H1 (cell line): ENCODE measurements at regions not wholly inside any gene's neighbourhood (a gene's known extent, or its start where the extent isn't known, plus 50 kb on each side); places are given as distances from the start of the nearest gene placed in this dataset.

Experiments used
- CTCF ChIA-PET: fragments of 300-600 bp; sonication (Branson Sonifier 250); formaldehyde crosslinking; loops from one replicate; lab custom pipeline; 2021; ENCODE audit not compliant: partially characterized antibody; lab: Charles Lee
- POLR2A ChIA-PET: fragments of 300-600 bp; sonication (Branson Sonifier 250); formaldehyde crosslinking; loops from one replicate; lab custom pipeline; 2021; ENCODE audit warnings: inconsistent platforms; ENCODE audit not compliant: partially characterized antibody; lab: Charles Lee
- DNase-seq, 2 experiments: peaks; one replicate each; pipeline versions ENCODE4 v3.0.0 to v3.0.0-alpha.2; 2010 to 2022; ENCODE audit warnings: low spot score in 2 of 2, low read depth in 1 of 2, mixed read lengths in 1 of 2
- FAIRE-seq: peaks from 2 replicates; lab custom pipeline; 2011; peaks lifted over from hg19 to GRCh38; lab: Jason Lieb, UNC
- H2AFZ ChIP-seq: 2 replicates; pipeline ENCODE4 v1.8.1; 2012; ENCODE audit warnings: low read length, inconsistent platforms
- H2AK5ac ChIP-seq: 2 replicates; pipeline ENCODE4 v1.6.1; 2013; ENCODE audit warnings: low read depth, low read length
- H2BK120ac ChIP-seq: replicated peaks from 2 replicates; pipeline ENCODE3; 2013; ENCODE audit warnings: low read depth, low read length, inconsistent platforms
- H2BK12ac ChIP-seq: 2 replicates; pipeline ENCODE4 v1.6.1; 2013; ENCODE audit warnings: low read depth, low read length
- H2BK15ac ChIP-seq: 2 replicates; pipeline ENCODE4 v1.6.1; 2013; ENCODE audit warnings: low read length
- H2BK20ac ChIP-seq: 2 replicates; pipeline ENCODE4 v1.6.1; 2013; ENCODE audit warnings: low read length
- H2BK5ac ChIP-seq: 2 replicates; pipeline ENCODE4 v1.6.1; 2013; ENCODE audit warnings: low read depth, low read length
- H3K14ac ChIP-seq: 2 replicates; pipeline ENCODE4 v1.6.1; 2013; ENCODE audit warnings: inconsistent platforms; ENCODE audit not compliant: insufficient read length
- H3K18ac ChIP-seq: 2 replicates; pipeline ENCODE4 v1.6.1; 2013; ENCODE audit warnings: low read length; ENCODE audit errors: extremely low read depth
- H3K23ac ChIP-seq: 2 replicates; pipeline ENCODE4 v1.6.1; 2013; ENCODE audit warnings: inconsistent platforms; ENCODE audit not compliant: insufficient read length
- H3K23me2 ChIP-seq: 2 replicates; pipeline ENCODE4 v1.6.1; 2013; ENCODE audit warnings: low read depth, low read length
- H3K27ac ChIP-seq: 2 replicates; pipeline ENCODE4 v1.6.1; 2011; ENCODE audit warnings: low read depth, low read length, inconsistent platforms
- H3K27me3 ChIP-seq, 4 experiments: replicated peaks in 1 of 4; 1 replicate in 1 of 4; 2 replicates in 3 of 4; pipeline versions ENCODE4 v1.6.1 to v1.8.1; 2011 to 2013; ENCODE audit warnings: low read length in 3 of 4, mild to moderate bottlenecking in 3 of 4, inconsistent platforms in 2 of 4, mixed read lengths in 2 of 4, moderate library complexity in 1 of 4; ENCODE audit not compliant: control insufficient read depth in 3 of 4, insufficient read depth in 3 of 4; ENCODE audit errors: extremely low read depth in 1 of 4
- H3K36me3 ChIP-seq, 4 experiments: 2 replicates each; pipeline versions ENCODE4 v1.6.1 to v1.8.1; 2011 to 2013; ENCODE audit warnings: mild to moderate bottlenecking in 4 of 4, low read length in 3 of 4, moderate library complexity in 2 of 4, control low read depth in 1 of 4, inconsistent platforms in 1 of 4; ENCODE audit not compliant: insufficient read depth in 4 of 4, control insufficient read depth in 2 of 4
- H3K4ac ChIP-seq: replicated peaks from 2 replicates; pipeline ENCODE3; 2013; ENCODE audit warnings: low read length, low read depth, mixed read lengths, inconsistent platforms; ENCODE audit not compliant: insufficient read length
- H3K4me1 ChIP-seq, 4 experiments: replicated peaks in 1 of 4; 1 replicate in 1 of 4; 2 replicates in 3 of 4; pipeline versions ENCODE4 v1.6.1 to v1.8.1; 2011 to 2013; ENCODE audit warnings: low read length in 3 of 4, inconsistent platforms in 2 of 4, mixed read lengths in 1 of 4; ENCODE audit not compliant: insufficient read depth in 4 of 4, control insufficient read depth in 3 of 4
- H3K4me2 ChIP-seq, 2 experiments: 2 replicates each; pipeline versions ENCODE4 v1.6.1 to v1.8.1; 2011 to 2013; ENCODE audit warnings: low read depth in 2 of 2, low read length in 2 of 2, control low read depth in 1 of 2, inconsistent platforms in 1 of 2, mild to moderate bottlenecking in 1 of 2; ENCODE audit not compliant: insufficient read depth in 1 of 2
- H3K4me3 ChIP-seq, 4 experiments: fragments of 200-600, 300-600 bp in 1 of 4; sonication (generic), shearing (Covaris generic), sonication (Bioruptor Twin) in 1 of 4; 2 replicates each; pipeline versions ENCODE4 v1.5.1 to v1.8.1; 2011 to 2016; ENCODE audit warnings: low read length in 4 of 4, low read depth in 3 of 4, control low read depth in 2 of 4, inconsistent platforms in 2 of 4, mild to moderate bottlenecking in 2 of 4, mixed read lengths in 1 of 4, moderate library complexity in 1 of 4; ENCODE audit not compliant: insufficient read depth in 2 of 4; ENCODE audit errors: extremely low read depth in 1 of 4
- H3K56ac ChIP-seq: replicated peaks from 2 replicates; pipeline ENCODE3; 2013; ENCODE audit warnings: low read depth, mild to moderate bottlenecking, mixed read lengths, low read length, inconsistent platforms; ENCODE audit not compliant: insufficient read length
- H3K79me1 ChIP-seq: 2 replicates; pipeline ENCODE4 v1.6.1; 2013; ENCODE audit warnings: low read depth, low read length, control low read depth
- H3K79me2 ChIP-seq, 2 experiments: 2 replicates each; pipeline versions ENCODE4 v1.6.1 to v1.8.1; 2012 to 2013; ENCODE audit warnings: low read length in 2 of 2, mild to moderate bottlenecking in 2 of 2, inconsistent platforms in 1 of 2; ENCODE audit not compliant: insufficient read depth in 2 of 2, control insufficient read depth in 1 of 2
- H3K9ac ChIP-seq, 4 experiments: replicated peaks in 1 of 4; 1 replicate in 1 of 4; 2 replicates in 3 of 4; pipeline versions ENCODE4 v1.6.1 to v1.8.1; 2011 to 2013; ENCODE audit warnings: low read depth in 3 of 4, low read length in 3 of 4, control low read depth in 2 of 4, mild to moderate bottlenecking in 2 of 4, moderate library complexity in 2 of 4, inconsistent platforms in 1 of 4; ENCODE audit errors: extremely low read depth in 1 of 4
- H3K9me3 ChIP-seq, 2 experiments: 2 replicates each; pipeline versions ENCODE4 v1.6.1 to v1.8.1; 2012 to 2013; ENCODE audit warnings: mild to moderate bottlenecking in 2 of 2, moderate library complexity in 2 of 2, control low read depth in 1 of 2, inconsistent platforms in 1 of 2, low read depth in 1 of 2, low read length in 1 of 2, mixed read lengths in 1 of 2; ENCODE audit not compliant: insufficient read depth in 2 of 2
- H4K20me1 ChIP-seq, 2 experiments: replicated peaks in 1 of 2; 2 replicates each; pipeline versions ENCODE3 to v1.8.1; 2011 to 2013; ENCODE audit warnings: inconsistent platforms in 2 of 2, low read length in 2 of 2, mild to moderate bottlenecking in 1 of 2; ENCODE audit not compliant: insufficient read depth in 2 of 2, control insufficient read depth in 1 of 2
- H4K5ac ChIP-seq: 2 replicates; pipeline ENCODE4 v1.6.1; 2013; ENCODE audit warnings: low read length, low read depth, mixed read lengths, inconsistent platforms; ENCODE audit not compliant: insufficient read length
- H4K8ac ChIP-seq: 2 replicates; pipeline ENCODE4 v1.8.0; 2013; ENCODE audit warnings: mild to moderate bottlenecking, moderate library complexity, low read length, inconsistent platforms; ENCODE audit not compliant: insufficient read depth; ENCODE audit errors: extremely low read depth
- H4K91ac ChIP-seq: replicated peaks from 2 replicates; pipeline ENCODE3; 2013; ENCODE audit warnings: low read length, mixed read lengths, inconsistent platforms; ENCODE audit not compliant: insufficient read length
- ATF3 ChIP-seq: IDR thresholded peaks from 2 replicates; pipeline ENCODE4 v1.6.1; 2011; ENCODE audit warnings: low read depth, mild to moderate bottlenecking, low read length; ENCODE audit not compliant: insufficient read depth
- BCL11A ChIP-seq, 2 experiments: IDR thresholded peaks; one replicate each; pipeline ENCODE4 v1.6.1; 2011; ENCODE audit warnings: low read depth in 2 of 2, low read length in 2 of 2, mild to moderate bottlenecking in 2 of 2
- EP300 ChIP-seq, 2 experiments: IDR thresholded peaks; 1 replicate in 1 of 2; 2 replicates in 1 of 2; pipeline ENCODE4 v1.6.1; 2011 to 2012; ENCODE audit warnings: low read depth in 2 of 2, low read length in 2 of 2, mild to moderate bottlenecking in 2 of 2, borderline replicate concordance in 1 of 2, inconsistent platforms in 1 of 2, moderate library complexity in 1 of 2
- HDAC2 ChIP-seq, 2 experiments: fragments of 300-600 bp in 1 of 2; sonication (generic) in 1 of 2; IDR thresholded peaks; 2 replicates each; pipeline ENCODE4 v1.6.1; 2011 to 2012; ENCODE audit warnings: low read depth in 2 of 2, low read length in 2 of 2, mild to moderate bottlenecking in 2 of 2, moderate library complexity in 2 of 2, borderline replicate concordance in 1 of 2, inconsistent platforms in 1 of 2
- KDM1A ChIP-seq: fragments of 200-600, 300-600 bp; sonication (generic); IDR thresholded peaks from 2 replicates; pipeline ENCODE4 v1.7.1; 2016; ENCODE audit warnings: mild to moderate bottlenecking, low read length, borderline replicate concordance
- KDM5A ChIP-seq: fragments of 200-600 bp; IDR thresholded peaks from 2 replicates; pipeline ENCODE4 v1.7.1; 2012; ENCODE audit warnings: mild to moderate bottlenecking, low read length, inconsistent platforms, mixed read lengths
- PHF8 ChIP-seq: fragments of 200-600 bp; sonication (generic); conservative IDR thresholded peaks from 2 replicates; pipeline ENCODE4 v1.7.1; 2012; ENCODE audit warnings: low read depth, mild to moderate bottlenecking, inconsistent platforms, low read length, moderate library complexity
- RAD21 ChIP-seq, 2 experiments: IDR thresholded peaks in 1 of 2; conservative IDR thresholded peaks in 1 of 2; 2 replicates each; pipeline ENCODE4 v1.6.1; 2011; ENCODE audit warnings: low read depth in 2 of 2, low read length in 2 of 2, improper control_type of control experiment in 1 of 2, inconsistent platforms in 1 of 2, mild to moderate bottlenecking in 1 of 2, moderate library complexity in 1 of 2
- RBBP5 ChIP-seq: IDR thresholded peaks from 2 replicates; pipeline ENCODE4 v1.7.1; 2012; ENCODE audit warnings: low read depth, mild to moderate bottlenecking, inconsistent platforms, low read length, moderate library complexity, borderline replicate concordance
- SRF ChIP-seq: IDR thresholded peaks from 2 replicates; pipeline ENCODE4 v1.6.1; 2011; ENCODE audit warnings: mild to moderate bottlenecking, low read depth, low read length, moderate library complexity
- YY1 ChIP-seq: IDR thresholded peaks from 2 replicates; pipeline ENCODE4 v1.6.1; 2011; ENCODE audit warnings: low read depth, mild to moderate bottlenecking, low read length
- WGBS, 2 experiments: shearing (Covaris generic) in 1 of 2; methylation state at CpG; one replicate each; pipeline versions ENCODE4 v1.1.6 to v1.1.7; 2013 to 2015; ENCODE audit warnings: low lambda C conversion rate in 2 of 2, mixed read lengths in 2 of 2, inconsistent platforms in 1 of 2, low coverage in 1 of 2, missing lambda C conversion rate in 1 of 2; ENCODE audit not compliant: insufficient replicate concordance in 2 of 2, insufficient coverage in 1 of 2, insufficient read length in 1 of 2; ENCODE audit errors: extremely low coverage in 1 of 2, missing lambda C conversion rate in 1 of 2; 5-methylcytosine and 5-hydroxymethylcytosine counted together

- H2BK5ac ChIP-seq = no peak overlapping the region
- no peak overlapping the region for H4K8ac ChIP-seq
- H3K79me1 ChIP-seq = no peaks in the 10 kb centered on the region
- POLR2A ChIA-PET = interaction anchor here (0.6 to 1.3 kb wide), 2 partner anchors 18 to 58 kb away, joined by 3 read pairs; partner anchors contain the start of gene AKAP12
- no peak overlapping the region for H3K9ac ChIP-seq
- H3K56ac ChIP-seq = no peak overlapping the region
- no peaks in the 10 kb centered on the region for H3K79me2 ChIP-seq
- peaks cover 0 to 11% of the 10 kb centered on the region in 2 experiments; a peak in 2 of 4 replicates for H3K9me3 ChIP-seq
- CTCF ChIA-PET = interaction anchor here (0.6 to 0.8 kb wide), 2 partner anchors 160 to 167 kb away, joined by 3 to 4 read pairs; no protein-coding TSS in a partner anchor
- no peak overlapping the region for H2BK12ac ChIP-seq
- H4K5ac ChIP-seq = no peak overlapping the region
- no CpG with 5 or more reads among the region's 2 CpGs for WGBS, 2 experiments
- no peak overlapping the region for H3K18ac ChIP-seq
- no peak overlapping the region for H3K27ac ChIP-seq
- H3K4ac ChIP-seq = no peak overlapping the region
- no peaks in the 10 kb centered on the region for H3K27me3 ChIP-seq
- no peak overlapping the region for H3K4me2 ChIP-seq
- H3K23ac ChIP-seq = no peak overlapping the region
- H2AK5ac ChIP-seq = no peak overlapping the region
- no peak overlapping the region for H4K91ac ChIP-seq
- no peaks in the 10 kb centered on the region; a peak in 1 of 7 replicates for H3K4me1 ChIP-seq
- DNase-seq (no peak), FAIRE-seq (no peak)
- no peak overlapping the region for H2BK15ac ChIP-seq
- no peak overlapping the region for H3K14ac ChIP-seq
- no peaks in the 10 kb centered on the region for H3K36me3 ChIP-seq
- no peak overlapping the region for H3K4me3 ChIP-seq
- H2BK120ac ChIP-seq = no peak overlapping the region
- H2BK20ac ChIP-seq = no peak overlapping the region
- H3K23me2 ChIP-seq = no peaks in the 10 kb centered on the region
- H2AFZ ChIP-seq = no peak overlapping the region
- no peaks in the 10 kb centered on the region for H4K20me1 ChIP-seq
- TF ChIP-seq RAD21 (IDR thresholded peaks at IDR 0.05 in 1 of 2, conservative IDR thresholded peaks at IDR 0.05 in 1 of 2; ENCODE audit: low read depth in 2 of 2, low read length in 2 of 2) (no peak), EP300 (IDR thresholded peaks at IDR 0.05; ENCODE audit: borderline replicate concordance in 1 of 2, low read depth in 2 of 2, low read length in 2 of 2) (no peak), PHF8 (no peak), RBBP5 (no peak), BCL11A (IDR thresholded peaks at IDR 0.05; ENCODE audit: low read depth in 2 of 2, low read length in 2 of 2) (no peak), KDM5A (no peak), SRF (no peak), ATF3 (no peak), HDAC2 (IDR thresholded peaks at IDR 0.05; ENCODE audit: borderline replicate concordance in 1 of 2, low read depth in 2 of 2, low read length in 2 of 2) (no peak), YY1 (no peak), KDM1A (no peak)
Measured at GRCh38 chr6:151181706-151182363, 57.9 kb upstream of the AKAP12 start.
